AG09319 (cell line): ENCODE measurements at regions not wholly inside any gene's neighbourhood (a gene's known extent, or its start where the extent isn't known, plus 50 kb on each side); places are given as distances from the start of the nearest gene placed in this dataset.

Experiments
- DNase-seq: peaks from one replicate; pipeline ENCODE4 v3.0.0-alpha.2; 2010; ENCODE audit warnings: low read depth; ENCODE audit errors: extremely low read depth
- TF ChIP-seq, protein P1 (sequence below): IDR thresholded peaks from 2 replicates; pipeline ENCODE4 v1.5.1; 2011; ENCODE audit warnings: low read depth, mild to moderate bottlenecking, inconsistent platforms, low read length, moderate library complexity

DNA sequence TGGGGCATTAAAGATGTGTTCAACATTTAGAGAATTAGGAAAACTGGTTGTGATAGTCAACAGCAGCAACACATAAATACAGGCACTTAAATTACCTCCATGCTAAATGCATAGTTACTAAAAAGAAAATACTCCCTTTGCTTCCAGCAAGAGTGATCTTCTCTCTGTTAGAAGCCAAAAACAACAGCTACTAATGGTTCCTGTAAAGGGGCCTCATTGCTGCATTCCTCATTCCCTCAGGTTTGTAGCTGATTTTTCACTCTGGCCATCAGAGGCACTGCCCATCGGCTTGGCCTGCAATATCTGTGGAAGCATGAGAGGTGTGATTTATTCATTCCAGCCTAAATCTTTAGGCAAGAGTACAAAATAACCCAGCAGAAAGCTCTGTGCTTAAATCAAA is 466.0 kb upstream of the ADAMTS16 start:
- no peak for DNase-seq
- TF ChIP-seq, protein P1, sequence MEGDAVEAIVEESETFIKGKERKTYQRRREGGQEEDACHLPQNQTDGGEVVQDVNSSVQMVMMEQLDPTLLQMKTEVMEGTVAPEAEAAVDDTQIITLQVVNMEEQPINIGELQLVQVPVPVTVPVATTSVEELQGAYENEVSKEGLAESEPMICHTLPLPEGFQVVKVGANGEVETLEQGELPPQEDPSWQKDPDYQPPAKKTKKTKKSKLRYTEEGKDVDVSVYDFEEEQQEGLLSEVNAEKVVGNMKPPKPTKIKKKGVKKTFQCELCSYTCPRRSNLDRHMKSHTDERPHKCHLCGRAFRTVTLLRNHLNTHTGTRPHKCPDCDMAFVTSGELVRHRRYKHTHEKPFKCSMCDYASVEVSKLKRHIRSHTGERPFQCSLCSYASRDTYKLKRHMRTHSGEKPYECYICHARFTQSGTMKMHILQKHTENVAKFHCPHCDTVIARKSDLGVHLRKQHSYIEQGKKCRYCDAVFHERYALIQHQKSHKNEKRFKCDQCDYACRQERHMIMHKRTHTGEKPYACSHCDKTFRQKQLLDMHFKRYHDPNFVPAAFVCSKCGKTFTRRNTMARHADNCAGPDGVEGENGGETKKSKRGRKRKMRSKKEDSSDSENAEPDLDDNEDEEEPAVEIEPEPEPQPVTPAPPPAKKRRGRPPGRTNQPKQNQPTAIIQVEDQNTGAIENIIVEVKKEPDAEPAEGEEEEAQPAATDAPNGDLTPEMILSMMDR = no peak

DNA sequence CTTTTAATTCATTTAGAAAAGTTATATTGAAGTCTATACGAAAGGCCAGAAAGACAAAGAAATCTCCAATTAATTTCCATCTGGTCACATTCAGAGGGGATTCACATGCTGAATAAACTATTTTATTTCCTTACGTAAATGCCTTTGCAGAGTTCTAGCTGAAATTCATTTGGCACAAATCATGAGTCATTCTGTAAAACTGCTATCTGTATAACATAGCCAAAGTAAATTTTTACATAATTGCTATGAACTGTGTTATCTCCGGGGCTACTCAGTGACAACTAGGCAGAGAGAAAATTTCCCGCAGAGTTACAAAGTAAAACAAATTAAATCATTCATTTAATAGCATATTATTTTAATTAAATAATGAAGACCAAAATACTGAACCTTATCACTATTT is 463.2 kb upstream of the ADAMTS16 start:
- no peak for DNase-seq
- TF ChIP-seq, protein P1 = no peak

DNA sequence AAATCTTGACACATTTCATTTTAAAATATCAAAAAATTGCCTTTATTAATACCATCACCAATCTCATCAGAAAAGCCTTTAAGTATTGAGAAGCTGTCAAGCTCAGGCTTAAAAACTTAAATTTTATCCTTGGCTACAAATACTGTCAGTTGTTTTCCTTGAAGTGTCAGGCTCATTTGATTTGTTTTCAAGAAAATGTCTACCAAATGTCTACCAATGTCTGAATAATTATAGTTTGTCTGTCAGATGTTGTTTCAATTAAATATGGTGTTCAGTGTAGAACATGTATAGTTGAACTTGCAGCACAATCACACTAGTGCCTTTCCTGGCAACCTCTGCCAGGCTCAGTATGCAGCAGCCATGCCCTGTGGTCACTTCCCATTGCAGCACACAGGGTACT is 455.2 kb upstream of the ADAMTS16 start:
- TF ChIP-seq, protein P1 = no peak
- DNase-seq = no peak

GRCh38 chr5:4698596-4698995 is 441.5 kb upstream of the ADAMTS16 start:
- TF ChIP-seq, protein P1 = no peak
- no peak for DNase-seq

GRCh38 chr5:4699592-4699991 is 440.5 kb upstream of the ADAMTS16 start:
- no peak for DNase-seq
- TF ChIP-seq, protein P1 = no peak

DNA sequence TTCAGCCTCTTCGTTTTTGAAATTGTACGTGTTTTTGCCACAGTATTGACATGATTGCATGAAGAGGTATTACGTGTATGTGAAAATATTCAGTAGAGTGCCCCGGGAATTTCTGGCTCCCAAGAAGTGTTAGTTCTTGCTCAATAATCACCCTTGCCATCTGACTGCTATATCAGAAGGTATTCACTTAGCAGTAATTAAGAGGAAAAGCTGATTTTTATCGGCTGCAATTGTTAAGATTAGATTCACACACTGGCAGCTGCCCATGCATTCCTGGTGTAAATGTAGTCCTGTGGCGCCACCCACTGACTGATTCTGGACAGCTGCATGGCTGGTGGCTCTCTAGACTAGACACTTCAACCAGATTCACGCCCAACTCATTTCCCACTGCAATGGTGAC is 440.1 kb upstream of the ADAMTS16 start:
- TF ChIP-seq, protein P1 = peak; percentile 2; the same call in 1 of the 2 replicates
- no peak for DNase-seq

- TF ChIP-seq, protein P1 = no peak
- no peak for DNase-seq
Measured at GRCh38 chr5:4700871-4701270, 439.3 kb upstream of the ADAMTS16 start.
